Suprapubic skin (tissue), 4 donors: ENCODE measurements at regions not wholly inside any gene's neighbourhood (a gene's known extent, or its start where the extent isn't known, plus 50 kb on each side); places are given as distances from the start of the nearest gene placed in this dataset.

ENCODE experiments used
- EP300 ChIP-seq: sonication (generic); formaldehyde crosslinking; IDR thresholded peaks from one replicate; pipeline ENCODE4 v1.6.1; 2017; ENCODE audit warnings: antibody characterized with exemption
- POLR2A ChIP-seq, 2 donors: fragments of 450-650 bp; IDR thresholded peaks; one replicate each; pipeline ENCODE4 v1.6.1; 2017; ENCODE audit warnings: antibody characterized with exemption in 2 of 2, mild to moderate bottlenecking in 2 of 2, moderate library complexity in 2 of 2
- POLR2AphosphoS5 ChIP-seq, 3 donors: sonication (generic); formaldehyde crosslinking; IDR thresholded peaks; one replicate each; pipeline ENCODE4 v1.6.1; 2017; ENCODE audit warnings: antibody characterized with exemption in 3 of 3
- TF ChIP-seq, protein P1 (sequence below), 2 donors: fragments of 200-600 bp in 1 of 2; fragments of 450-650 bp in 1 of 2; sonication (generic) in 1 of 2; IDR thresholded peaks; one replicate each; pipeline ENCODE4 v1.5.1; 2016 to 2019; ENCODE audit warnings: antibody characterized with exemption in 2 of 2, mild to moderate bottlenecking in 1 of 2, moderate library complexity in 1 of 2

- TF ChIP-seq, protein P1, sequence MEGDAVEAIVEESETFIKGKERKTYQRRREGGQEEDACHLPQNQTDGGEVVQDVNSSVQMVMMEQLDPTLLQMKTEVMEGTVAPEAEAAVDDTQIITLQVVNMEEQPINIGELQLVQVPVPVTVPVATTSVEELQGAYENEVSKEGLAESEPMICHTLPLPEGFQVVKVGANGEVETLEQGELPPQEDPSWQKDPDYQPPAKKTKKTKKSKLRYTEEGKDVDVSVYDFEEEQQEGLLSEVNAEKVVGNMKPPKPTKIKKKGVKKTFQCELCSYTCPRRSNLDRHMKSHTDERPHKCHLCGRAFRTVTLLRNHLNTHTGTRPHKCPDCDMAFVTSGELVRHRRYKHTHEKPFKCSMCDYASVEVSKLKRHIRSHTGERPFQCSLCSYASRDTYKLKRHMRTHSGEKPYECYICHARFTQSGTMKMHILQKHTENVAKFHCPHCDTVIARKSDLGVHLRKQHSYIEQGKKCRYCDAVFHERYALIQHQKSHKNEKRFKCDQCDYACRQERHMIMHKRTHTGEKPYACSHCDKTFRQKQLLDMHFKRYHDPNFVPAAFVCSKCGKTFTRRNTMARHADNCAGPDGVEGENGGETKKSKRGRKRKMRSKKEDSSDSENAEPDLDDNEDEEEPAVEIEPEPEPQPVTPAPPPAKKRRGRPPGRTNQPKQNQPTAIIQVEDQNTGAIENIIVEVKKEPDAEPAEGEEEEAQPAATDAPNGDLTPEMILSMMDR (IDR thresholded peaks at IDR 0.05): no peak
- TF ChIP-seq EP300 (no peak), POLR2A (IDR thresholded peaks at IDR 0.05) (no peak), POLR2AphosphoS5 (IDR thresholded peaks at IDR 0.05) (no peak)
Measured at GRCh38 chr4:54560513-54560912, 97.2 kb upstream of the KIT start.
